COLO829 (cell line): ENCODE measurements at regions not wholly inside any gene's neighbourhood (a gene's known extent, or its start where the extent isn't known, plus 50 kb on each side); places are given as distances from the start of the nearest gene placed in this dataset.

ENCODE experiments used
- DNase-seq: peaks from one replicate; pipeline ENCODE4 v3.0.0; 2012; ENCODE audit warnings: low spot score

- DNase-seq: no peak
Measured at GRCh38 chr2:16003809-16004208, 63.5 kb downstream of the MYCN start.

- no peak for DNase-seq
Measured at GRCh38 chr2:16003152-16003551, 62.8 kb downstream of the MYCN start.

GRCh38 chr2:16002575-16002974, 62.2 kb downstream of the MYCN start:
- no peak for DNase-seq

GRCh38 chr2:16002144-16002543, 61.8 kb downstream of the MYCN start:
- DNase-seq: no peak

- no peak for DNase-seq
Measured at GRCh38 chr2:16000642-16001041, 60.3 kb downstream of the MYCN start.

- DNase-seq: no peak
Measured at GRCh38 chr2:15999596-16000469, 59.5 kb downstream of the MYCN start.

GRCh38 chr2:15997728-15998280, 57.5 kb downstream of the MYCN start:
- no peak for DNase-seq

GRCh38 chr2:15996536-15997423, 56.4 kb downstream of the MYCN start:
- no peak for DNase-seq
